Calu3 (cell line): ENCODE measurements at regions not wholly inside any gene's neighbourhood (a gene's known extent, or its start where the extent isn't known, plus 50 kb on each side); places are given as distances from the start of the nearest gene placed in this dataset.

Experiments used
- BruUV-seq: library from RNA; stranded (reverse); fragments of 400-500 nt; replicated peaks from 2 replicates; lab custom pipeline; 2021; lab: Mats Ljungman, UMichigan
- CTCF ChIA-PET: fragments of 300-600 bp; sonication (Branson Sonifier 250); formaldehyde crosslinking; loops from one replicate; lab custom pipeline; 2022; ENCODE audit warnings: antibody characterized with exemption; lab: Charles Lee
- DNase-seq: peaks from one replicate; pipeline ENCODE4 v3.0.0; 2022
- H3K27ac Mint-ChIP-seq: one replicate; pipeline ENCODE4 v1.8.0; 2022; ENCODE audit warnings: mixed read lengths; ENCODE audit not compliant: unreplicated experiment
- H3K27me3 Mint-ChIP-seq: one replicate; pipeline ENCODE4 v1.8.0; 2022; ENCODE audit warnings: mixed read lengths; ENCODE audit not compliant: unreplicated experiment
- H3K36me3 Mint-ChIP-seq: one replicate; pipeline ENCODE4 v1.8.0; 2022; ENCODE audit warnings: mild to moderate bottlenecking, moderate library complexity, mixed read lengths; ENCODE audit not compliant: insufficient read depth, unreplicated experiment
- H3K4me1 Mint-ChIP-seq: one replicate; pipeline ENCODE4 v1.8.0; 2022; ENCODE audit warnings: mild to moderate bottlenecking, low read depth, mixed read lengths; ENCODE audit not compliant: unreplicated experiment
- H3K4me3 Mint-ChIP-seq: one replicate; pipeline ENCODE4 v1.8.0; 2022; ENCODE audit warnings: mild to moderate bottlenecking, low read depth, moderate library complexity, mixed read lengths; ENCODE audit not compliant: unreplicated experiment
- H3K9me3 Mint-ChIP-seq: one replicate; pipeline ENCODE4 v1.8.0; 2022; ENCODE audit warnings: low read depth, mixed read lengths; ENCODE audit not compliant: unreplicated experiment
- intact Hi-C: fragments of 100-400 bp; cut with micrococcal nuclease; formaldehyde crosslinking; loops from one replicate; pipeline ENCODE4 v1.10.0; 2022; ENCODE audit not compliant: unreplicated experiment
- TF ChIP-seq, protein P1 (sequence below): fragments of 200-600 bp; IDR thresholded peaks from one replicate; pipeline ENCODE4 v1.8.0; 2022; ENCODE audit warnings: antibody characterized with exemption; ENCODE audit not compliant: unreplicated experiment

DNA sequence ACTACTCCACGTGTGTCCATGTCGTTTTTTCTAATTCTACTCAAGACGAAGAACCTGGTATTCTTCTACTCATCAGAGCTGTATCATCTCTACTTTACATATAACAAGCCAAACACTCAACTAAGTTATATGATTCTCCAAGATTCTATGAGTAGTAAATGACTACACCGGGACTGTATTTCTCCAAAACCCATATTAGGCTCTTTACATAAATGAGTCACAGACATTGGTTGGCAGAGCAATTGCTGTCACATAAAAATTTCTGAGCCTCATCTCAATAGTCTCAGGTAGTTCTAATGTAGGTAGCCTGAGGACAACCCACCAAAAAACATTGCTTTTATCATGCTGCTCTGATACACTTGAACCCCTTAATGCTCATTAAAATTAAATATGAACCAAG is 1092.3 kb upstream of the NXPH2 start:
- TF ChIP-seq, protein P1, sequence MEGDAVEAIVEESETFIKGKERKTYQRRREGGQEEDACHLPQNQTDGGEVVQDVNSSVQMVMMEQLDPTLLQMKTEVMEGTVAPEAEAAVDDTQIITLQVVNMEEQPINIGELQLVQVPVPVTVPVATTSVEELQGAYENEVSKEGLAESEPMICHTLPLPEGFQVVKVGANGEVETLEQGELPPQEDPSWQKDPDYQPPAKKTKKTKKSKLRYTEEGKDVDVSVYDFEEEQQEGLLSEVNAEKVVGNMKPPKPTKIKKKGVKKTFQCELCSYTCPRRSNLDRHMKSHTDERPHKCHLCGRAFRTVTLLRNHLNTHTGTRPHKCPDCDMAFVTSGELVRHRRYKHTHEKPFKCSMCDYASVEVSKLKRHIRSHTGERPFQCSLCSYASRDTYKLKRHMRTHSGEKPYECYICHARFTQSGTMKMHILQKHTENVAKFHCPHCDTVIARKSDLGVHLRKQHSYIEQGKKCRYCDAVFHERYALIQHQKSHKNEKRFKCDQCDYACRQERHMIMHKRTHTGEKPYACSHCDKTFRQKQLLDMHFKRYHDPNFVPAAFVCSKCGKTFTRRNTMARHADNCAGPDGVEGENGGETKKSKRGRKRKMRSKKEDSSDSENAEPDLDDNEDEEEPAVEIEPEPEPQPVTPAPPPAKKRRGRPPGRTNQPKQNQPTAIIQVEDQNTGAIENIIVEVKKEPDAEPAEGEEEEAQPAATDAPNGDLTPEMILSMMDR = no peak
- intact Hi-C loops = no loop called here
- no peak overlapping the region for H3K27ac Mint-ChIP-seq
- CTCF ChIA-PET = interaction anchor here (0.7 kb wide), 1 partner anchor 222 kb away, joined by 3 read pairs; no protein-coding TSS in a partner anchor
- BruUV-seq = no TSS peak
- peaks cover 3% of the 10 kb centered on the region for H3K9me3 Mint-ChIP-seq
- H3K4me1 Mint-ChIP-seq = peaks cover 6% of the 10 kb centered on the region
- DNase-seq = no peak
- H3K4me3 Mint-ChIP-seq = no peak overlapping the region
- H3K27me3 Mint-ChIP-seq = no peaks in the 10 kb centered on the region
- no peaks in the 10 kb centered on the region for H3K36me3 Mint-ChIP-seq

DNA sequence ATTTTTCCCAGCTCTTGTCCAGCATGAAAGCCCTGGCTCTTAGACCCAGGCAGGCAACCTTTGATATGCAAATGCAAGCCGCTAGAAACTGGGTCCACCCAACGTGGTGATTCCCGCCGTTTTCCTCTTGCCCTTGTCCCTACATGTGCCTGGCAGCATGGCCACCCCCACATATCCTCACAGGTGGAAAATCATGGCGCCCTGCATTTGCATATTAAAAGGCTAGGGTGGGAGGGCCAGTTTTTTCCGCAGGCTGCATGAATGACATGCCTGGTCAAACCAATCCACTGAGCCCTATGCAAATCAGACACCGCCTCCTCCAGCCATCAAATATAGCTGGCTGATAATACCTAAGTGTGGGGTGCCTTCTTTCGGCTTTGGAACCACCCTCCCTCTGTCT is 1091.8 kb upstream of the NXPH2 start:
- CTCF ChIA-PET = no interaction called here
- Mint-ChIP-seq H3K36me3 (no peaks in the 10 kb centered on the region), H3K27me3 (no peaks in the 10 kb centered on the region), H3K4me3 (no peak overlapping the region), H3K4me1 (peaks cover 10% of the 10 kb centered on the region), H3K27ac (no peak overlapping the region), H3K9me3 (peaks cover 3% of the 10 kb centered on the region)
- no TSS peak for BruUV-seq
- intact Hi-C loops = no loop called here
- no peak for DNase-seq
- TF ChIP-seq, protein P1 = no peak

DNA sequence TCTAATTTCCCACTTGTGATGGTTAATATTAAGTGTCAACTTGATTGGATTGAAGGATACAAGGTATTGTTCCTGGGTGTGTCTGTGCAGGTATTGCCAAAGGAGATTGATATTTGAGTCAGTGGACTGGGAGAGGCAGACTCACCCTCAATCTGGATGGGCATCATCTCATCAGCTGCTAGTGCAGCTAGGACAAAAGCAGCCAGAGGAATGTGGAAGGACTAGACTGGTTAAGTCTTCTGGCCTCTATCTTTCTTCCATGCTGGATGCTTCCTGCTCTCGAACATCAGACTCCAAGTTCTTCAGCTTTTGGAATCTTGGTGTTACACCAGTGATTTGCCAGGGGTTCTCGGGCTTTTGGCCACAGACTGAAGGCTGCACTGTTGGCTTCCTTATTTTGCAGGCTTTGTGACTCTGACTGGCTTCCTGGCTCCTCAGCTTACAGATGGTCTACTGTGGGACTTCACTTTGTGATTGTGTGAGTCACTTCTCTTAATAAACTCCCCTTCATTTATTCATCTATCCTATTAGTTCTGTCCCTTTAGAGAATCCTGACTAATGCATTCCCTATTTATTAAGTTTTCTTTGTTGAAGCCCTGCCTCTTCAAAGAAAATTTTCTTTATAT is 1087.5 kb upstream of the NXPH2 start:
- Mint-ChIP-seq H3K4me1 (peaks cover 10% of the 10 kb centered on the region), H3K27ac (no peak overlapping the region), H3K9me3 (peaks cover 3% of the 10 kb centered on the region), H3K27me3 (no peaks in the 10 kb centered on the region), H3K36me3 (no peaks in the 10 kb centered on the region), H3K4me3 (no peak overlapping the region)
- no TSS peak for BruUV-seq
- TF ChIP-seq, protein P1 = no peak
- CTCF ChIA-PET = no interaction called here
- no peak for DNase-seq
- intact Hi-C loops = no loop called here

DNA sequence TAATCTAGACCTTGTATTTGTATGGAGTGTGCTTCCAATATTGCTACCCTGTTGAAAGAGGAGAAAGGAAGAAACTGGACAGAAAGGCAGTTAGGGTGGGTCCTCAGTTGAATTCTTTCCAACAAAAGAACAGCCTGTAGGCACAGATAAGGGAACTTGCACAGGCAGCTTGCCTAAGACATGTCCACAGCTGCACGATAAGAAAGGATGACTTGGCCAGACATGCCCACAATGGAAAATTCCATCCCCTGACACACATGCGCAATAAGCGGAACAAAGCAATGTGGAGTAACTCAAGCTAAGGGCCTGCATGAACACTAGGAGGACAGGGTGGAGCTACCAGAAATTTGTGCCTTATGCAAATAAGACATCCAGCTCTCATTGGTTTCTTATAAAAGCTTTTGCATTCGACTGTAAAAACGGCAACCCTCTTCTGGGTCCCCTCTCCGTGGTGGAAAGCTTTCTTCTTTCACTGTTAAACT is 1084.7 kb upstream of the NXPH2 start:
- Mint-ChIP-seq H3K4me3 (no peak overlapping the region), H3K36me3 (no peaks in the 10 kb centered on the region), H3K27ac (no peak overlapping the region), H3K27me3 (no peaks in the 10 kb centered on the region), H3K9me3 (peaks cover 5% of the 10 kb centered on the region), H3K4me1 (peaks cover 10% of the 10 kb centered on the region)
- TF ChIP-seq, protein P1 = no peak
- CTCF ChIA-PET = no interaction called here
- intact Hi-C loops = no loop called here
- no peak for DNase-seq
- BruUV-seq = no TSS peak
